IMR-90 (cell line): ENCODE measurements at regions not wholly inside any gene's neighbourhood (a gene's known extent, or its start where the extent isn't known, plus 50 kb on each side); places are given as distances from the start of the nearest gene placed in this dataset.

ENCODE experiments used
- ATAC-seq: fragments of 200-7000 bp; cut with Tn5 transposase; 2 replicates; pipeline ENCODE4 v1.9.1; 2020; ENCODE audit warnings: low read depth, mild to moderate bottlenecking, moderate library complexity
- BruUV-seq: library from RNA; stranded (reverse); fragments of 400-500 nt; replicated peaks from 2 replicates; lab custom pipeline; 2021; lab: Mats Ljungman, UMichigan
- CTCF ChIA-PET: fragments of 300-600 bp; formaldehyde crosslinking; extraction: SDS; loops from one replicate; lab custom pipeline; 2021; ENCODE audit warnings: antibody characterized with exemption; lab: Yijun Ruan, JAX
- POLR2A ChIA-PET: fragments of 300-600 bp; sonication (Branson Sonifier 250); formaldehyde crosslinking; loops from one replicate; lab custom pipeline; 2022; ENCODE audit warnings: antibody characterized with exemption; ENCODE audit not compliant: unreplicated experiment; lab: Charles Lee
- DNase-seq: peaks from one replicate; pipeline ENCODE4 v3.0.0; 2013
- H2AFZ ChIP-seq: replicated peaks from 2 replicates; pipeline ENCODE3; 2013; ENCODE audit warnings: low read length, mild to moderate bottlenecking; ENCODE audit not compliant: poor library complexity
- H2AK5ac ChIP-seq: 2 replicates; pipeline ENCODE4 v1.6.1; 2013; ENCODE audit warnings: low read depth, low read length, inconsistent platforms
- H2AK9ac ChIP-seq: replicated peaks from 2 replicates; pipeline ENCODE3; 2013; ENCODE audit warnings: mild to moderate bottlenecking, low read depth, low read length, moderate library complexity; ENCODE audit not compliant: poor library complexity
- H2BK120ac ChIP-seq: 2 replicates; pipeline ENCODE4 v1.6.1; 2013; ENCODE audit warnings: low read depth, low read length, inconsistent platforms
- H2BK15ac ChIP-seq: 3 replicates; pipeline ENCODE4 v1.6.1; 2013; ENCODE audit warnings: low read depth, low read length, inconsistent platforms
- H2BK20ac ChIP-seq: 2 replicates; pipeline ENCODE4 v1.6.1; 2013; ENCODE audit warnings: low read depth, mild to moderate bottlenecking, inconsistent platforms, low read length, moderate library complexity
- H2BK5ac ChIP-seq: 2 replicates; pipeline ENCODE4 v1.6.1; 2013; ENCODE audit warnings: mild to moderate bottlenecking, low read depth, low read length, inconsistent platforms; ENCODE audit not compliant: poor library complexity, severe bottlenecking
- H3K14ac ChIP-seq: replicated peaks from 2 replicates; pipeline ENCODE4 v1.6.1; 2013; ENCODE audit warnings: low read depth, low read length, inconsistent platforms
- H3K18ac ChIP-seq: 2 replicates; pipeline ENCODE4 v1.6.1; 2013; ENCODE audit warnings: low read depth, low read length, control low read depth
- H3K23ac ChIP-seq: 2 replicates; pipeline ENCODE4 v1.6.1; 2013; ENCODE audit warnings: low read depth, low read length, inconsistent platforms
- H3K27ac ChIP-seq: 2 replicates; pipeline ENCODE4 v1.5.1; 2013; ENCODE audit warnings: mild to moderate bottlenecking, control low read depth, low read length; ENCODE audit not compliant: insufficient read depth
- H3K27me3 ChIP-seq: 2 replicates; pipeline ENCODE4 v1.6.1; 2013; ENCODE audit warnings: low read length; ENCODE audit not compliant: control insufficient read depth, insufficient read depth
- H3K36me3 ChIP-seq: 2 replicates; pipeline ENCODE4 v1.6.1; 2013; ENCODE audit warnings: low read length, mixed read lengths; ENCODE audit not compliant: control insufficient read depth, insufficient read depth
- H3K4ac ChIP-seq: 2 replicates; pipeline ENCODE4 v1.6.1; 2013; ENCODE audit warnings: low read depth, low read length, inconsistent platforms
- H3K4me1 ChIP-seq: 2 replicates; pipeline ENCODE4 v1.6.1; 2013; ENCODE audit warnings: low read length, mixed read lengths; ENCODE audit not compliant: control insufficient read depth, insufficient read depth
- H3K4me2 ChIP-seq: 2 replicates; pipeline ENCODE4 v1.6.1; 2013; ENCODE audit warnings: low read depth, mild to moderate bottlenecking, control low read depth, low read length, moderate library complexity
- H3K4me3 ChIP-seq: 2 replicates; pipeline ENCODE4 v1.5.1; 2013; ENCODE audit warnings: low read depth, mild to moderate bottlenecking, control low read depth, low read length, moderate library complexity; ENCODE audit not compliant: insufficient read depth
- H3K56ac ChIP-seq: 2 replicates; pipeline ENCODE4 v1.6.1; 2013; ENCODE audit warnings: low read length, inconsistent platforms; ENCODE audit not compliant: insufficient read depth; ENCODE audit errors: extremely low read depth
- H3K79me1 ChIP-seq, 2 experiments: 2 replicates each; pipeline ENCODE4 v1.6.1; 2013; ENCODE audit warnings: low read length in 2 of 2, inconsistent platforms in 1 of 2, low read depth in 1 of 2
- H3K9ac ChIP-seq: 2 replicates; pipeline ENCODE4 v1.6.1; 2013; ENCODE audit warnings: low read depth, low read length, control low read depth
- H3K9me1 ChIP-seq: 2 replicates; pipeline ENCODE4 v1.6.1; 2013; ENCODE audit warnings: low read length, inconsistent platforms; ENCODE audit not compliant: insufficient read depth
- H3K9me3 ChIP-seq: 2 replicates; pipeline ENCODE4 v1.6.1; 2013; ENCODE audit warnings: low read length; ENCODE audit not compliant: control insufficient read depth, insufficient read depth
- H4K20me1 ChIP-seq: 2 replicates; pipeline ENCODE4 v1.6.1; 2013; ENCODE audit warnings: low read length, inconsistent platforms; ENCODE audit not compliant: insufficient read depth
- H4K5ac ChIP-seq: 2 replicates; pipeline ENCODE4 v1.6.1; 2013; ENCODE audit warnings: mild to moderate bottlenecking, low read depth, low read length, control low read depth
- H4K8ac ChIP-seq, 2 experiments: 2 replicates each; pipeline ENCODE4 v1.6.1; 2013; ENCODE audit warnings: low read depth in 2 of 2, low read length in 2 of 2, control low read depth in 1 of 2, inconsistent platforms in 1 of 2
- H4K91ac ChIP-seq: 2 replicates; pipeline ENCODE4 v1.6.1; 2013; ENCODE audit warnings: low read depth, low read length, inconsistent platforms; ENCODE audit not compliant: insufficient read depth
- MAFK ChIP-seq: IDR thresholded peaks from 2 replicates; pipeline ENCODE4 v1.6.1; 2012; ENCODE audit warnings: low read depth, low read length, improper control_type of control experiment
- POLR2A ChIP-seq: IDR thresholded peaks from 2 replicates; pipeline ENCODE4 v1.6.1; 2012; ENCODE audit warnings: mild to moderate bottlenecking, low read depth, low read length
- SMC3 ChIP-seq: fragments of 150-350 bp; IDR thresholded peaks from 2 replicates; pipeline ENCODE4 v1.6.1; 2016; ENCODE audit warnings: low read depth, mild to moderate bottlenecking, antibody characterized with exemption, low read length, moderate library complexity
- WGBS, 2 experiments: methylation state at CpG; one replicate each; pipeline versions ENCODE4 v1.1.5 to v1.1.7; 2013; ENCODE audit warnings: missing lambda C conversion rate in 2 of 2; ENCODE audit not compliant: insufficient read length in 1 of 2; ENCODE audit errors: extremely low coverage in 2 of 2; 5-methylcytosine and 5-hydroxymethylcytosine counted together
- dilution Hi-C: fragments of 300-500 bp; cut with HindIII; formaldehyde crosslinking; loops from one replicate; pipeline ENCODE4 v1.14.3; 2018; ENCODE audit warnings: low sequenced_read_pairs; ENCODE audit not compliant: unreplicated experiment
- in situ Hi-C: fragments of 300-500 bp; cut with MboI; formaldehyde crosslinking; loops from 3 replicates; pipeline ENCODE4 v1.14.3; 2019; ENCODE audit warnings: low sequenced_read_pairs, inconsistent platforms, mixed read lengths
- intact Hi-C: fragments of 100-400 bp; cut with micrococcal nuclease; formaldehyde crosslinking; loops from 2 replicates; pipeline ENCODE4 v1.10.0; 2022
- TF ChIP-seq, protein P1 (sequence below): fragments of 150-350 bp; IDR thresholded peaks from 2 replicates; pipeline ENCODE4 v1.6.1; 2016; ENCODE audit warnings: low read depth, mild to moderate bottlenecking, low read length, moderate library complexity, borderline replicate concordance
- TF ChIP-seq, protein P2 (sequence below): conservative IDR thresholded peaks from 2 replicates; pipeline ENCODE4 v1.5.1; 2012; ENCODE audit warnings: mild to moderate bottlenecking, low read depth, low read length, improper control_type of control experiment

DNA sequence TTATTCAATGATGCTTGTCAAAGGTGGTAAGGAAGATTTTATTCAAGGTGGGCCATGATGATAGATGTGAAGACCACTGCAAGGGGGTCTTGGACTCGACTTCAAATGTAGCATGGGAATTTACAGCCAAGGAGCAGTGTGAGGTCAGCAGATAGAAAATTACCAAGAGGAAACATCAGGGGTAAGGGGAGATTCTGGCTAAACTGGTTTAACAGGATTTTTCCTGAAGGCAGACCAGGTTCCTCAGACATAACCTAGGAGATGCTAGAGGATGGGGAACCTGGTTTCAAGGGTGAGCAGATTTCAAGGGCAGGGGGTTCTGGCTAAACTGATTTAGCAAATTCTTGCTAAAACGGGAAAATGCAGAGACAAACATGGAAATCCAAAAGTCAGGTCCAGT lies 464.9 kb downstream of the TAFA4 start:
- ChIA-PET CTCF (no interaction called here), POLR2A (no interaction called here)
- DNase-seq (no peak), ATAC-seq (no peak)
- no peak overlapping the region for H2AK9ac ChIP-seq
- no peak overlapping the region for H2BK20ac ChIP-seq
- no peaks in the 10 kb centered on the region for H3K9me1 ChIP-seq
- H2AK5ac ChIP-seq, result no peak overlapping the region
- H3K18ac ChIP-seq, result no peak overlapping the region
- H3K27me3 ChIP-seq, result no peaks in the 10 kb centered on the region
- H2BK5ac ChIP-seq, result no peak overlapping the region
- no peaks in the 10 kb centered on the region for H3K79me1 ChIP-seq
- no peak overlapping the region for H4K91ac ChIP-seq
- 22% methylated on average over 1 of the region's 2 CpGs; no CpG with 5 or more reads in 1 of the 2 experiments for WGBS, 2 experiments
- no peak overlapping the region for H3K14ac ChIP-seq
- H3K4me2 ChIP-seq, result no peak overlapping the region
- no peak overlapping the region for H3K56ac ChIP-seq
- dilution Hi-C loops, result no loop called here
- no peak overlapping the region for H2BK120ac ChIP-seq
- H4K5ac ChIP-seq, result no peak overlapping the region
- in situ Hi-C loops, result no loop called here
- intact Hi-C loops, result no loop called here
- H2AFZ ChIP-seq, result no peak overlapping the region
- H3K36me3 ChIP-seq, result no peaks in the 10 kb centered on the region
- H4K8ac ChIP-seq, result no peak overlapping the region
- TF ChIP-seq MAFK, result no peak
- TF ChIP-seq, protein P1, sequence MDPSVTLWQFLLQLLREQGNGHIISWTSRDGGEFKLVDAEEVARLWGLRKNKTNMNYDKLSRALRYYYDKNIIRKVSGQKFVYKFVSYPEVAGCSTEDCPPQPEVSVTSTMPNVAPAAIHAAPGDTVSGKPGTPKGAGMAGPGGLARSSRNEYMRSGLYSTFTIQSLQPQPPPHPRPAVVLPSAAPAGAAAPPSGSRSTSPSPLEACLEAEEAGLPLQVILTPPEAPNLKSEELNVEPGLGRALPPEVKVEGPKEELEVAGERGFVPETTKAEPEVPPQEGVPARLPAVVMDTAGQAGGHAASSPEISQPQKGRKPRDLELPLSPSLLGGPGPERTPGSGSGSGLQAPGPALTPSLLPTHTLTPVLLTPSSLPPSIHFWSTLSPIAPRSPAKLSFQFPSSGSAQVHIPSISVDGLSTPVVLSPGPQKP, result no peak
- TF ChIP-seq, protein P2, sequence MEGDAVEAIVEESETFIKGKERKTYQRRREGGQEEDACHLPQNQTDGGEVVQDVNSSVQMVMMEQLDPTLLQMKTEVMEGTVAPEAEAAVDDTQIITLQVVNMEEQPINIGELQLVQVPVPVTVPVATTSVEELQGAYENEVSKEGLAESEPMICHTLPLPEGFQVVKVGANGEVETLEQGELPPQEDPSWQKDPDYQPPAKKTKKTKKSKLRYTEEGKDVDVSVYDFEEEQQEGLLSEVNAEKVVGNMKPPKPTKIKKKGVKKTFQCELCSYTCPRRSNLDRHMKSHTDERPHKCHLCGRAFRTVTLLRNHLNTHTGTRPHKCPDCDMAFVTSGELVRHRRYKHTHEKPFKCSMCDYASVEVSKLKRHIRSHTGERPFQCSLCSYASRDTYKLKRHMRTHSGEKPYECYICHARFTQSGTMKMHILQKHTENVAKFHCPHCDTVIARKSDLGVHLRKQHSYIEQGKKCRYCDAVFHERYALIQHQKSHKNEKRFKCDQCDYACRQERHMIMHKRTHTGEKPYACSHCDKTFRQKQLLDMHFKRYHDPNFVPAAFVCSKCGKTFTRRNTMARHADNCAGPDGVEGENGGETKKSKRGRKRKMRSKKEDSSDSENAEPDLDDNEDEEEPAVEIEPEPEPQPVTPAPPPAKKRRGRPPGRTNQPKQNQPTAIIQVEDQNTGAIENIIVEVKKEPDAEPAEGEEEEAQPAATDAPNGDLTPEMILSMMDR, result no peak
- no peak for TF ChIP-seq SMC3
- no peak for TF ChIP-seq POLR2A
- H3K9me3 ChIP-seq, result peaks cover 2% of the 10 kb centered on the region; the same call in 1 of the 2 replicates
- H3K27ac ChIP-seq, result no peak overlapping the region
- H4K20me1 ChIP-seq, result no peaks in the 10 kb centered on the region
- no peak overlapping the region for H3K23ac ChIP-seq
- no TSS peak for BruUV-seq
- no peak overlapping the region for H2BK15ac ChIP-seq
- H3K4me1 ChIP-seq, result no peaks in the 10 kb centered on the region
- no peak overlapping the region for H3K4me3 ChIP-seq
- no peak overlapping the region for H3K4ac ChIP-seq
- no peak overlapping the region for H3K9ac ChIP-seq
